D341Med (cell line): ENCODE measurements at regions not wholly inside any gene's neighbourhood (a gene's known extent, or its start where the extent isn't known, plus 50 kb on each side); places are given as distances from the start of the nearest gene placed in this dataset.

ENCODE experiments used
- DNase-seq: peaks from one replicate; pipeline ENCODE4 v3.0.0; 2012; ENCODE audit warnings: low spot score

GRCh38 chr7:68438016-68438415 lies 1160.3 kb upstream of the AUTS2 start:
- no peak for DNase-seq

DNA sequence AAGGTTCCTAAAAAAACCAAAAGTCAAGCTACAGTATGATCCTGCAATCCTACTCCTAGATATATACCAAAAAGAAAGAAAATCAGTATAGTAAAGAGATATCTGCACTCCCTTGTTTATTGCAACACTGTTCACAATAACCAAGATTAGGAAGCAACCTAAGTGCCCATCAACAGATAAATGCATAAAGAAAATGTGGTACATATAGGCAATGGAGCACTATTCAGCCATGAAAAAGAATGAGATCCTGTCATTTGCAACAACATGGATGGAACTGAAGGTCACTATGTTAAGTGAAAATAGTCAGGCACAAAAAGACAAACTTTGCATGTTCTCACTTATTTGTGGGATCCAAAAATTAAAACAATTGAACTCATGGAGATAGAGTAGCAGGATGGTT lies 1159.5 kb upstream of the AUTS2 start:
- DNase-seq, result no peak

DNA sequence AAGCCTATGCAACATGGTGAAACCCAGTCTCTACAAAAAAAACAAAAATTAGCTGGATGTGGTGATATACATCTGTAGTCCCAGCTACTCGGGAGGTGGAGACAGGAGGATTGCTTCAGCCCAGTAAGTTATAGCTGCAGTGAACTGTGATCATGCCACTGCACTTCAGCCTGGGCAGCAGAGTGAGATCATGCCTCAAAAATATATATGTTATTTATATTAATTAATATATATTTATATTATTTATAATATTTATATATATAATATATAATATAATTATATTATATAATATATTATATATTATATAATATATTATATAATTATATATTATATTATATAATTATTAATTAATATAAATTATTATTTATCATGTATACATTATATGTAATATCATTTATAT lies 1158.4 kb upstream of the AUTS2 start:
- DNase-seq, result no peak

- no peak for DNase-seq
Measured at GRCh38 chr7:68440866-68441265, 1157.4 kb upstream of the AUTS2 start.

- DNase-seq, result no peak
Measured at GRCh38 chr7:68441645-68442044, 1156.6 kb upstream of the AUTS2 start.

GRCh38 chr7:68442931-68443631 lies 1155.2 kb upstream of the AUTS2 start:
- DNase-seq, result no peak

GRCh38 chr7:68444042-68444441 lies 1154.2 kb upstream of the AUTS2 start:
- DNase-seq, result no peak

- DNase-seq, result no peak
Measured at GRCh38 chr7:68444956-68445355, 1153.3 kb upstream of the AUTS2 start.

GRCh38 chr7:68446183-68446582 lies 1152.1 kb upstream of the AUTS2 start:
- no peak for DNase-seq

DNA sequence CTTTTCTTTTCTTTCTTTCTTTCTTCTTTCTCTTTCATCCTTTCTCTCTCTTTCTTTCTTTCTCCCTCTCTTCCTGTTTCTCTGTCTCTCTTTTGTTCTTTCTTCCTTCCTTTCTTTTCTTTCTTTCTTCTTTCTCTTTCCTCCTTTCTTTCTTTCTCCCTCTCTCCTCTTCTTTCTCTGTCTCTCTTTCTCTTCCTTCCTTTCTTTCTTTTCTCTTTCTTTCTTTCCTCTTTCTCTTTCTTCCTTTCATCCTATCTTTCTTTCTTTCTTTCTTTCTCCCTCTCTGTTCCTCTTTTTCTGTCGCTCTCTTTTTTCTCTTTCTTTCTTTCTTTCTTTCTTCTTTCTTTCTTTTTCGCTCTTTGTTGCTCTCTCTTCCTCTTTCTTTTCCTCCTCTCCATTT lies 1149.2 kb upstream of the AUTS2 start:
- no peak for DNase-seq

DNA sequence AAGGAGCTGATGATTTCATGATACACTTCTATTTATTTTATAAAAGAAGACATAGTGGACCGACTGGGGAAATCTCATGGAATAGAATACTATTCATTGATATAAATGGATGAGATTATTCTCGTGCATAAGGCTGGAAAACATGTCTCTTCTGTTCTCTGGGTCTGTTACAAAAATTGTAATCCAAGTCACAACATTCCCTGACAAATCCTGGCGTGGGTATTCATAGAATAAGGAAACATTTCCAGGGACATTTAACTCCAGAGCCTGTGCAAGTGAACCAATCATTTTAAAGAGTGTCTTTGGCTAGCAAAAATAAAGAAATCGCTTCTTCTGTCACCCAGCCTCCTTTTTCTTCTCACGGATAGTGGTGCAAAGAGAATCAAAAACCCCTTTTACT lies 1148.5 kb upstream of the AUTS2 start:
- no peak for DNase-seq

- DNase-seq, result no peak
Measured at GRCh38 chr7:68454931-68455330, 1143.3 kb upstream of the AUTS2 start.

- DNase-seq, result no peak
Measured at GRCh38 chr7:68456469-68456868, 1141.8 kb upstream of the AUTS2 start.

DNA sequence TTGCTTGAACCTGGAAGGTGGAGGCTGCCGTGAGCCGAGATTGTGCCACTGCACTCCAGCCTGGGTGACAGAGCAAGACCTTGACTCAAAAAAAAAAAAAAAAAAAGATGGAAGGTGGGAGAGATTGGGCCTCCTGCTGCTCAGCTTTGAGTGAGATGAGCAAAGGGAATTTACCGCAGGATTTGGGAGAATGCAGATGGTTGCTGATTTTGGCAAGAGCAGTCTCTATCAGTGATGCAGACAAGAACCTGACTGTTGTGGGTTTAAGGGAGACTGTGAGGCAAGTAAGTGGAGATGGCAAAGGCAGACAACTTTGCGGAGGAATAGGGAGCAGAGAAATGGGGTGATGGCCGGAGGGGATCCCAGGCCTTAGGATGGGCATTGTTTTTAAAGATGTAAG lies 1140.8 kb upstream of the AUTS2 start:
- DNase-seq, result no peak

GRCh38 chr7:68458010-68458908 lies 1140.0 kb upstream of the AUTS2 start:
- no peak for DNase-seq

DNA sequence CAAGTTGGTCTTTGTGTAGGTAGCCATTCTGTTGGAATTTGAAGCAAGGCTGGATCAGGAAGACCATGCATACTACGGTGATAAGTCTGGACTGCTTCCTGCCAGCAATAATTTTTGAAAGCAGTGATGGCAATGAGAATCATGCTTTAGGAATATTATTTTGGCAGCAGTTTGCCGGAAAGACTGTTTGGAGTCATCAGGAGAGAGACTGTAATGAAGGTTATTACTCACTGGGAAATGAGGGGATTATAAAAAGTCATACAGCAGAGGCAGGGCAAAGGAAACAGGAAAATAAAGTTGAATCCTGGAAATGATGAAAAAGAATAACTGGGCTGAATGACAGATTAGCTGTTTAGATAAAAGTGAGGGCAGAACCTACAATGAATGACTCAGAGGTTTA lies 1136.8 kb upstream of the AUTS2 start:
- no peak for DNase-seq

DNA sequence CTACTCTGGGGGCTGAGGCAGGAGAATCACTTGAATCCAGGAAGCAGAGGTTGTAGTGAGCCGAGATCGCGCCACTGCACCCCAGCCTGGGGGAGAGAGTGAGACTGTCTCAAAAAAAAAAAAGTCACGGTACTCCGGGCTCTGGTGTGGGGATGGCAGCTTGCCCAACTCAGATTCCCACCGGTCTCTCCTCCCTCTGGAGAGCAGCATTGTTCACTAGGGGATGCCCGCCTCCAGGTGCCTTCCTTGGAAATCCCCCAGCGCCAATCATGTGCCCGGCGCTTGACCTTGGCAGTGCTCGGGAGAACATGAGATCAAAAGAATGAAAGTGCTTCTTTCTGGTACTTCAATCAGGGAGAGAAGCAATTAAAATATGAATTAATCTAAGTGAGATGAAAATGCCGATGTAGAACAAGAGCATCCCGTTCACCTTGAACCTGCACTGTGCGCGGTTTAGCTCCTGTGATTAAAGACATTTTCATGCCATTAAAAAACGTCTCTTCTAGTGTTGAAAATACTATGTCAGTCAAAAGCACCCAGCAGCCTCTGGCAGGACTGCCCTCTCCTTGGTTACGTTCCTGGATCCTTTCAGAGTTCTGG lies 1127.3 kb upstream of the AUTS2 start:
- DNase-seq, result no peak

DNA sequence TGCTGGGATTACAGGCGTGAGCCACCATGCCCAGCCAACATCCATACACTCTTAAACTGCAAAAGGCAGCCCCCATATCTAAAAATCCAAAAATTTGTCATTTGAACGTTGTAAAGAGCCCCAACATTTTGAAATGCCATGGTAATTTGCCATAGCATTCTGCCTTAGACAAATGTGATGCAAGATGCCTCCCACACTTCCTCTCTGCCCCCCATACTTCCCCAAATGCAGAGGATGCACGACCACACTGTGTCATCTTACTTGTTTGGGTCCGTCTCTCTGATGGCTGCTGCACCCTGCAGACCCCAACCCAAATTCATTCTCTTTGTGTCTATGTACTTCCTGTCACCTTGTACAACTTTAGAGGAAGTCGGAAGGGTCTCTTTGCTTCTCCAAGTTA lies 1125.6 kb upstream of the AUTS2 start:
- no peak for DNase-seq

DNA sequence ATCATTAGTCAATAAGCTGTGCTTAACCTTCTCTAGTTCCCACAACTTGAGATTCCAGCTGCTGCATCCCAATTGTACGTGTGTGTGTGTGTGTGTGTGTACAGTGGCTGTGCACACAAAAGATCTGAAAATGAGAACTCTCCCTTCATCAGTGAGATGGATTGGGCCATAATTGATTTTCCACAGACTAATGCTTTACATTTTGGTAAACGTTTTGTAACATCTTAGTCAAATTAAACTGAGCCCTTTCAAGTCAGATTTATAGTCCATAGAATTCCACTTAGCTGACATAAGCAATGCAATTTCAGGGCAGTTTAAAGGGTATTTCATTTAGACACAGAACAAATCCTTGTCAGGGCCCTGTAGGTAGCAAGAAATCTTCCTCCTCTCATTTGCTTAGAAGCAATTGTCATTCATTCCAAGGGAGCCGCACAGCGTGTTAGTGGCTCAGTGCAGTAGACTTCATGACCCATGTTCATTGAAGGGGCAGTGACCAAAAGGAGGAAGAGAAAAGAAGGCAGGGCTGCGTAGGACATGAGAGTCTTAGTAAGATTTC lies 1123.5 kb upstream of the AUTS2 start:
- DNase-seq, result no peak

GRCh38 chr7:68476966-68477365 lies 1121.3 kb upstream of the AUTS2 start:
- DNase-seq, result no peak

- no peak for DNase-seq
Measured at GRCh38 chr7:68478326-68478725, 1119.9 kb upstream of the AUTS2 start.

- DNase-seq, result no peak
Measured at GRCh38 chr7:68482800-68483199, 1115.5 kb upstream of the AUTS2 start.

DNA sequence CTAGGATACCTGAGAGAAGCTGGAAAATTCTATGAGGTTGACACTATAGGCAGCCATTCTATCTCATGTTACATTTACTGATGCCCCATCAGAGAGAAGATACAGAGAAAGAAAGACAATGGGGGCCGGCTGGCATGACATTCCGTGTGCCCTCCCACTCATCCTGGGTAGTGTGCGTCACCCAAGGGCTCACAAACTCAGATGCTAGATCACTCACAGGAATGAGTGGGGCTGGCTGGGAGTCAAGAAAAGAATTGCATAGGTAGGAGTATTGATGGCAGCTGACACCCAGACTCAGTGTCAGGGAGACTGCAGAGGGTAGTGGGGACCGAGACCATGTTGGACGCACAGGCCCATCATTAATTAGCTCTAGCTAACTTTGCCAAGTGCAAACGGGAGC lies 1113.5 kb upstream of the AUTS2 start:
- DNase-seq, result no peak
